Stimulated activated CD4-positive, alpha-beta T cell treated with anti-CD3 and anti-CD28 coated beads, Interleukin-1b, Interleukin-23, amount 100 ng/mL, for 4 hours (primary cell): ENCODE measurements at regions not wholly inside any gene's neighbourhood (a gene's known extent, or its start where the extent isn't known, plus 50 kb on each side); places are given as distances from the start of the nearest gene placed in this dataset.
"Not testable (repeated sequence)": the region's sequence is repeated elsewhere in the genome, so short reads cannot be mapped to it uniquely, and the experiment has no call there.

ENCODE experiments used
- DNase-seq, 2 donors: peaks; one replicate each; pipeline ENCODE4 v3.0.0-alpha.2; 2020; ENCODE audit warnings: low read depth in 2 of 2

GRCh38 chr5:61215996-61216395, 53.7 kb upstream of the SMIM15 start:
- no peak for DNase-seq

- DNase-seq, result no peak
Observed at GRCh38 chr5:61216741-61217140, 54.5 kb upstream of the SMIM15 start.

DNA sequence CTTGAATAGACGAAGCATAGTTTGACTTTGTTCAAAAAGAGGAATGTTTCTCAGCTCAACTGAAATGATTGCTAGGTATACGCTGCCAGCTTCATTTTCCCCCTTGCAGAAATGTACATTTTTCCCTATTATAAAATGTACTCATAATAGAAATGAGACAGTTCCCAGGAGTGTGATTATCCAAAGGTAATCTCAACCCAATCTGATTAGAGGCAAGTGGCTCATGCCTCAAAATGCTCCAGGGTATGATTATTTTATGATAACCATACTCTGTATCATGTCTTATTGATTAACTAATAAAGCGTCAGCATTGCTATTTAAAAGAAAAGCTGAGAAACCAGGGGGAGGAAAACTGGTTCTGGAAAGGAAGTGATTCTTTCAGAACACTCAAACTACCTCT, 54.9 kb upstream of the SMIM15 start:
- DNase-seq, result no peak

DNA sequence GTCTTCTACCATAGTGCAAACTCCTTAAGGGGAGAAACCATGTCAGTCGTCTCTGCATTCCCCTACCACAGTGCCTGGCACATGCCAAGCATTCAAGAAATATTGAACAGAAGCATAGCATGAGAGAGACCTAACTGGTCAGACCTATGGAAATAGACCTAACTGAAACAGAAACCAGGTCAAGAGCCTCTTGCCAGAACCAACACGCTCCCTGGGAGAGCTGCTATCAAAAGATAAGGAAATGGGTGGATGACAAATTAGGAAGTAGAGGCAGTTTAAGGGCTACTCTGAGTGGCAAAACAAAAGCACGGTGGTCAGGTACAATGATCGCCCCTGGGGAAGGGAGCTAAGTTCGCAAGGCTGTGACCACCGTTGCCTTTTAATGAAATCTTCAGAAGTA, 66.0 kb upstream of the SMIM15 start:
- DNase-seq, result no peak

- no peak for DNase-seq
Observed at GRCh38 chr5:61228691-61229280, 66.5 kb upstream of the SMIM15 start.

- DNase-seq, result no peak
Observed at GRCh38 chr5:61229416-61229815, 67.1 kb upstream of the SMIM15 start.

GRCh38 chr5:61230492-61230891, 68.2 kb upstream of the SMIM15 start:
- no peak for DNase-seq

- DNase-seq, result no peak
Observed at GRCh38 chr5:61231813-61232212, 69.5 kb upstream of the SMIM15 start.

GRCh38 chr5:61232490-61233050, 70.3 kb upstream of the SMIM15 start:
- DNase-seq, result no peak

- no peak for DNase-seq
Observed at GRCh38 chr5:61234019-61234418, 71.8 kb upstream of the SMIM15 start.

DNA sequence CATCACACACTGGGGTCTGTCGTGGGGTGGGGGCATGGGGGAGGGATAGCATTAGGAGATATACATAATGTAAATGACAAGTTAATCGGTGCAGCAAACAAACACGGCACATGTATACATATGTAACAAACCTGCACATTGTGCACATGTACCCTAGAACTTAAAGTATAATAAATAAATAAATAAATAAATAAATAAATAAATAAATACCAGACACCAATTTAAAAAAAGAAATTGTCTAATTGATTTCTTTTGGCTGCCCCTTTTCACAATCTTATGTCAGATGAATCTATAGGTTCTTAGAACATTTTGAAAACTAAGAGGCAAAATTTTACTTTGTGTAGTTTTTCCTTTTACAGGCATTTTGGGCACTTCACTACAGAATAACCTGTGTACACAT, 74.4 kb upstream of the SMIM15 start:
- not testable (repeated sequence) for DNase-seq

- DNase-seq, result no peak
Observed at GRCh38 chr5:61245486-61245885, 83.2 kb upstream of the SMIM15 start.

DNA sequence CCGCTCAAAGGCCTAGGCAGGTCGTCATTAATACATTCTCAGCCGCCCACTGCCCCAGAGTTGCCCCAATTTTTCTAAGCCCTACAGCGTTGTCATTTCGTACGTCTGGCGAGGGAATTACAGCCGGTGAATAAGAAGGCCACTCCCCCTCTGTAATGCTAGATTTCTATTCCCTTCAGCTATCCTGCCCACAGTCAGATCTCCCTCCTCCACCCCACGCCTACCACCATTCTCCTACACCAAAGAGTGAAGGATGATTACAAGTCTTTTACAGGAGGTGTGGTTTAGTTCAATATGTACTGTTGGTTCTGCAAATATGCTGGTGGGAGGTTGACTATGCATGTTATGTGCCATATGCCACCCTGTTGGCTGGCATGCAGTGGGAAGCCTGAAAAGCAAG, 83.7 kb upstream of the SMIM15 start:
- no peak for DNase-seq

DNA sequence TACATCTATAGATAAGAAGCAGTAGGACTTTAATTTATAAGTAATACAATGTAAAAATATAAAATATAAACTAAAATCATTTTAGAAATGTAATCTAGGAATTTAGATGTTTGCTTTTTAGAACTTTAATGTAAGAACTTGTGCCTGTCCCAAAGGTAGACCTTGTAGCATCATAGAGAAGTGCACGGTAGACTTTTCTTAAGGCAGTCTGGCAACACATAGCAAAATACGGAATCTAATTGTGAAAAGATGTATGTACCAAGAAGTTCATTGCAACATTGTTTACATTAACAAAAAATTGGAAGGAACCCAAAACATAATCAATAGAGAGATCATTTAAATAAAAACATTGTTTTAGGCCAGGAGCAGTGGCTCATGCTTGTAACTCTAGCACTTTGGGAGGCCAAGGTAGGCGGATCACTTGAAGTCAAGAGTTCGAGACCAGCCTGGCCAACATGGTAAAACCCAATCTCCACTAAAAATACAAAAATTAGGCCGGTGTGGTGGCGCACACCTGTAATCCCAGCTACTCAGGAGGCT, 84.6 kb upstream of the SMIM15 start:
- DNase-seq, result no peak

- no peak for DNase-seq
Observed at GRCh38 chr5:61251874-61252642, 80.0 kb upstream of the ZSWIM6 start.

GRCh38 chr5:61252643-61252925, 79.5 kb upstream of the ZSWIM6 start:
- DNase-seq, result no peak

GRCh38 chr5:61253547-61253946, 78.5 kb upstream of the ZSWIM6 start:
- no peak for DNase-seq

GRCh38 chr5:61254969-61255555, 77.0 kb upstream of the ZSWIM6 start:
- DNase-seq, result no peak

GRCh38 chr5:61256474-61256873, 75.6 kb upstream of the ZSWIM6 start:
- no peak for DNase-seq

DNA sequence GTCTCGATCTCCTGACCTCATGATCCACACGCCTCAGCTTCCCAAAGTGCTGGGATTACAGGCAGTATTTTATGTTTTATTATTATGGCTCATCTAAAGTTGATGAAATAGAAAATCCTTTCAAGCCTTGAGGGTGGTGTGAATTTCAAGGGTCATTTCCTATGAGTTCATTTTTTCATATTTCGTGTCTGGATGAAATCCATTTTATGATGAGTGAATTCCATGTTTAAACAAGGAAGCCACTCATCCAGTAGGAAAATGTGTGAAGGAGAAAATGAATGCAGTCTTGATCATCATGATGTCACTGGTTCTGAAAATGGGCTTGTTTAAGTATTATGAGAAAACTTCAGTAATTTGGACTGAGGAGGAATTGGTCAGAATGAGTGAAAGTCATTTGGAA, 74.6 kb upstream of the ZSWIM6 start:
- DNase-seq, result no peak

- DNase-seq, result no peak
Observed at GRCh38 chr5:61261136-61261535, 70.9 kb upstream of the ZSWIM6 start.

GRCh38 chr5:61262080-61262479, 70.0 kb upstream of the ZSWIM6 start:
- no peak for DNase-seq

- DNase-seq, result no peak
Observed at GRCh38 chr5:61263072-61263471, 69.0 kb upstream of the ZSWIM6 start.
